ENCODE measurements at regions not wholly inside any gene's neighbourhood (a gene's known extent, or its start where the extent isn't known, plus 50 kb on each side); places are given as distances from the start of the nearest gene placed in this dataset.

GRCh38 chr2:35522450-35522849 is 833.1 kb upstream of the CRIM1 start:
- no peak for FAIRE-seq
- Histone ChIP-seq H3K4me1 (ENCODE audit: control insufficient read depth in 2 of 3, insufficient read depth in 2 of 3, low read depth in 1 of 3, low read length in 3 of 3) (no peaks in the 10 kb centered on the region), H3K27me3 (ENCODE audit: control insufficient read depth, insufficient read depth, low read length) (no peaks in the 10 kb centered on the region), H3K36me3 (ENCODE audit: control insufficient read depth in 2 of 3, insufficient read depth in 3 of 3, low read length in 3 of 3) (no peaks in the 10 kb centered on the region), H3K9ac (ENCODE audit: low read length in 3 of 3) (no peak overlapping the region), H3K27ac (ENCODE audit: low read depth in 2 of 2, low read length in 2 of 2) (no peak overlapping the region), H3K4me3 (ENCODE audit: low read length in 3 of 3) (no peak overlapping the region), H3K9me3 (ENCODE audit: control insufficient read depth in 2 of 3, insufficient read depth in 1 of 3, low read length in 3 of 3) (peaks cover 0 to 8% (median 0%) of the 10 kb centered on the region in 3 donors)
- DNase-seq: no peak
- TF ChIP-seq CTCF (IDR thresholded peaks at IDR 0.05; ENCODE audit: borderline replicate concordance, extremely low read depth, insufficient read depth): no peak
- intact Hi-C loops (cut with DNase I): no loop called here

GRCh38 chr2:35510636-35511035 is 844.9 kb upstream of the CRIM1 start:
- peak in 1 of 5 donors; percentile 5 for DNase-seq
- intact Hi-C loops (cut with DNase I): no loop called here
- no peaks in the 10 kb centered on the region for H3K4me1 ChIP-seq (ENCODE audit: control insufficient read depth in 2 of 3, insufficient read depth in 2 of 3, low read depth in 1 of 3, low read length in 3 of 3)
- H3K9ac ChIP-seq (ENCODE audit: low read length in 3 of 3): no peak overlapping the region
- no peaks in the 10 kb centered on the region for H3K36me3 ChIP-seq (ENCODE audit: control insufficient read depth in 2 of 3, insufficient read depth in 3 of 3, low read length in 3 of 3)
- H3K4me3 ChIP-seq (ENCODE audit: low read length in 3 of 3): no peak overlapping the region
- no peak for TF ChIP-seq CTCF (IDR thresholded peaks at IDR 0.05; ENCODE audit: borderline replicate concordance, extremely low read depth, insufficient read depth)
- H3K27ac ChIP-seq (ENCODE audit: low read depth in 2 of 2, low read length in 2 of 2): no peak overlapping the region
- no peak for FAIRE-seq
- no peaks in the 10 kb centered on the region for H3K9me3 ChIP-seq (ENCODE audit: control insufficient read depth in 2 of 3, insufficient read depth in 1 of 3, low read length in 3 of 3)
- H3K27me3 ChIP-seq (ENCODE audit: control insufficient read depth, insufficient read depth, low read length): no peaks in the 10 kb centered on the region

- no peaks in the 10 kb centered on the region for H3K27me3 ChIP-seq (ENCODE audit: control insufficient read depth, insufficient read depth, low read length)
- no peaks in the 10 kb centered on the region for H3K4me1 ChIP-seq (ENCODE audit: control insufficient read depth in 2 of 3, insufficient read depth in 2 of 3, low read depth in 1 of 3, low read length in 3 of 3)
- TF ChIP-seq CTCF (IDR thresholded peaks at IDR 0.05; ENCODE audit: borderline replicate concordance, extremely low read depth, insufficient read depth): no peak
- H3K9ac ChIP-seq (ENCODE audit: low read length in 3 of 3): no peak overlapping the region
- H3K36me3 ChIP-seq (ENCODE audit: control insufficient read depth in 2 of 3, insufficient read depth in 3 of 3, low read length in 3 of 3): no peaks in the 10 kb centered on the region
- H3K9me3 ChIP-seq (ENCODE audit: control insufficient read depth in 2 of 3, insufficient read depth in 1 of 3, low read length in 3 of 3): no peaks in the 10 kb centered on the region
- no peak overlapping the region for H3K4me3 ChIP-seq (ENCODE audit: low read length in 3 of 3)
- H3K27ac ChIP-seq (ENCODE audit: low read depth in 2 of 2, low read length in 2 of 2): no peak overlapping the region
- DNase-seq (no peak), FAIRE-seq (no peak)
- intact Hi-C loops (cut with DNase I): no loop called here
These were observed 847.0 kb upstream of the CRIM1 start for GRCh38 chr2:35508601-35509000.

GRCh38 chr2:35504419-35504818 is 851.2 kb upstream of the CRIM1 start:
- FAIRE-seq (no peak), DNase-seq (no peak)
- Histone ChIP-seq H3K9me3 (ENCODE audit: control insufficient read depth in 2 of 3, insufficient read depth in 1 of 3, low read length in 3 of 3) (no peaks in the 10 kb centered on the region), H3K27me3 (ENCODE audit: control insufficient read depth, insufficient read depth, low read length) (no peaks in the 10 kb centered on the region), H3K4me1 (ENCODE audit: control insufficient read depth in 2 of 3, insufficient read depth in 2 of 3, low read depth in 1 of 3, low read length in 3 of 3) (no peaks in the 10 kb centered on the region), H3K27ac (ENCODE audit: low read depth in 2 of 2, low read length in 2 of 2) (no peak overlapping the region), H3K36me3 (ENCODE audit: control insufficient read depth in 2 of 3, insufficient read depth in 3 of 3, low read length in 3 of 3) (no peaks in the 10 kb centered on the region), H3K9ac (ENCODE audit: low read length in 3 of 3) (no peak overlapping the region), H3K4me3 (ENCODE audit: low read length in 3 of 3) (no peak overlapping the region)
- intact Hi-C loops (cut with DNase I): no loop called here
- no peak for TF ChIP-seq CTCF (IDR thresholded peaks at IDR 0.05; ENCODE audit: borderline replicate concordance, extremely low read depth, insufficient read depth)

Measured in kidney (tissue), 13 donors.